HEK293T (cell line): ENCODE measurements at regions not wholly inside any gene's neighbourhood (a gene's known extent, or its start where the extent isn't known, plus 50 kb on each side); places are given as distances from the start of the nearest gene placed in this dataset.

Source experiments
- ARNT ChIP-seq: fragments of 450-650 bp; IDR thresholded peaks from 2 replicates; pipeline ENCODE4 v1.6.1; 2017; ENCODE audit warnings: mild to moderate bottlenecking
- BHLHE40 ChIP-seq: fragments of 450-650 bp; IDR thresholded peaks from 2 replicates; pipeline ENCODE4 v1.6.1; 2016; ENCODE audit warnings: mild to moderate bottlenecking, moderate library complexity, borderline replicate concordance
- ELF4 ChIP-seq: fragments of 450-650 bp; IDR thresholded peaks from 2 replicates; pipeline ENCODE4 v1.6.1; 2017; ENCODE audit warnings: antibody characterized with exemption
- FOXA1 ChIP-seq: fragments of 450-650 bp; IDR thresholded peaks from 2 replicates; pipeline ENCODE4 v1.6.1; 2016; ENCODE audit warnings: mild to moderate bottlenecking
- FOXK2 ChIP-seq: fragments of 450-650 bp; IDR thresholded peaks from 2 replicates; pipeline ENCODE4 v1.6.1; 2016; ENCODE audit warnings: mild to moderate bottlenecking
- FOXM1 ChIP-seq: fragments of 450-650 bp; IDR thresholded peaks from 2 replicates; pipeline ENCODE4 v1.6.1; 2017; ENCODE audit warnings: mild to moderate bottlenecking, borderline replicate concordance
- HDGF ChIP-seq: fragments of 450-650 bp; IDR thresholded peaks from 2 replicates; pipeline ENCODE4 v1.6.1; 2017; ENCODE audit warnings: antibody characterized with exemption, borderline replicate concordance
- L3MBTL2 ChIP-seq: fragments of 450-650 bp; conservative IDR thresholded peaks from 2 replicates; pipeline ENCODE4 v1.6.1; 2016; ENCODE audit warnings: mild to moderate bottlenecking
- NFRKB ChIP-seq: fragments of 450-650 bp; IDR thresholded peaks from 2 replicates; pipeline ENCODE4 v1.6.1; 2016; ENCODE audit warnings: mild to moderate bottlenecking, moderate library complexity
- SP1 ChIP-seq: fragments of 450-650 bp; IDR thresholded peaks from 2 replicates; pipeline ENCODE4 v1.6.1; 2017
- TARDBP ChIP-seq: fragments of 450-650 bp; IDR thresholded peaks from 2 replicates; pipeline ENCODE4 v1.6.1; 2016
- ZNF384 ChIP-seq: fragments of 450-650 bp; IDR thresholded peaks from 2 replicates; pipeline ENCODE4 v1.6.1; 2016

DNA sequence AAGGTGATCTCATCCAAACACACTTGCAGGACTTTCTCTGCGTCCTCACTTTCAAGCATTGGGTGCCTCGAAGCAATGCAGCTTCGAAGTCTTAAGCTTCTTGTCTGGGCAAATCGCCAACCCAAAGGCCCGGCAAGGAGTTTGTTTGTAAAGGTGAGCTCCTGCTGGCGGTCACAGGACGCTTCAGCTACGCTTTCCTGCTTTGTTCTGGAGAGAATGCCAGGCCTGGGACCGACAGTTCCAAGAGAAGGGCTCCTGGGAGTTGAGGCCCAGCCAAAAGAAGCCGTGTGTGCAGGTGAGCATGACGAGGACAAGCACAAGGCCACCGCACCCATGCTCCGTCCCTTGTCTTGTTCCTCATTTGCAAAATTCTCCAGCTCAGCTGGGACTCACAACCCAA, 106.6 kb upstream of the DOCK1 start:
- TF ChIP-seq NFRKB (no peak), TARDBP (no peak), ELF4 (no peak), SP1 (no peak), L3MBTL2 (no peak), ARNT (no peak), FOXK2 (no peak), FOXM1 (no peak), FOXA1 (no peak), BHLHE40 (no peak), HDGF (no peak), ZNF384 (no peak)
